ENCODE measurements at regions not wholly inside any gene's neighbourhood (a gene's known extent, or its start where the extent isn't known, plus 50 kb on each side); places are given as distances from the start of the nearest gene placed in this dataset.

GRCh38 chr10:4073912-4074311 is 288.9 kb upstream of the KLF6 start:
- peaks cover 6% of the 10 kb centered on the region; the same call in 1 of the 2 replicates for H3K36me3 Mint-ChIP-seq (ENCODE audit: low read depth)
- H3K27ac Mint-ChIP-seq: peak overlapping the region; percentile 75
- peak; percentile 80 for DNase-seq
- peak overlapping the region; percentile 19; the same call in 1 of the 2 replicates for H3K4me3 Mint-ChIP-seq
- no peaks in the 10 kb centered on the region for H3K27me3 Mint-ChIP-seq (ENCODE audit: insufficient read depth)
- no peaks in the 10 kb centered on the region; the same call in 1 of the 2 replicates for H3K9me3 Mint-ChIP-seq
- TF ChIP-seq, protein P1, sequence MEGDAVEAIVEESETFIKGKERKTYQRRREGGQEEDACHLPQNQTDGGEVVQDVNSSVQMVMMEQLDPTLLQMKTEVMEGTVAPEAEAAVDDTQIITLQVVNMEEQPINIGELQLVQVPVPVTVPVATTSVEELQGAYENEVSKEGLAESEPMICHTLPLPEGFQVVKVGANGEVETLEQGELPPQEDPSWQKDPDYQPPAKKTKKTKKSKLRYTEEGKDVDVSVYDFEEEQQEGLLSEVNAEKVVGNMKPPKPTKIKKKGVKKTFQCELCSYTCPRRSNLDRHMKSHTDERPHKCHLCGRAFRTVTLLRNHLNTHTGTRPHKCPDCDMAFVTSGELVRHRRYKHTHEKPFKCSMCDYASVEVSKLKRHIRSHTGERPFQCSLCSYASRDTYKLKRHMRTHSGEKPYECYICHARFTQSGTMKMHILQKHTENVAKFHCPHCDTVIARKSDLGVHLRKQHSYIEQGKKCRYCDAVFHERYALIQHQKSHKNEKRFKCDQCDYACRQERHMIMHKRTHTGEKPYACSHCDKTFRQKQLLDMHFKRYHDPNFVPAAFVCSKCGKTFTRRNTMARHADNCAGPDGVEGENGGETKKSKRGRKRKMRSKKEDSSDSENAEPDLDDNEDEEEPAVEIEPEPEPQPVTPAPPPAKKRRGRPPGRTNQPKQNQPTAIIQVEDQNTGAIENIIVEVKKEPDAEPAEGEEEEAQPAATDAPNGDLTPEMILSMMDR (IDR thresholded peaks at IDR 0.05): peak; percentile 16; the same call in 1 of the 2 replicates
- H3K4me1 Mint-ChIP-seq (ENCODE audit: low read depth): peaks cover 44% of the 10 kb centered on the region

DNA sequence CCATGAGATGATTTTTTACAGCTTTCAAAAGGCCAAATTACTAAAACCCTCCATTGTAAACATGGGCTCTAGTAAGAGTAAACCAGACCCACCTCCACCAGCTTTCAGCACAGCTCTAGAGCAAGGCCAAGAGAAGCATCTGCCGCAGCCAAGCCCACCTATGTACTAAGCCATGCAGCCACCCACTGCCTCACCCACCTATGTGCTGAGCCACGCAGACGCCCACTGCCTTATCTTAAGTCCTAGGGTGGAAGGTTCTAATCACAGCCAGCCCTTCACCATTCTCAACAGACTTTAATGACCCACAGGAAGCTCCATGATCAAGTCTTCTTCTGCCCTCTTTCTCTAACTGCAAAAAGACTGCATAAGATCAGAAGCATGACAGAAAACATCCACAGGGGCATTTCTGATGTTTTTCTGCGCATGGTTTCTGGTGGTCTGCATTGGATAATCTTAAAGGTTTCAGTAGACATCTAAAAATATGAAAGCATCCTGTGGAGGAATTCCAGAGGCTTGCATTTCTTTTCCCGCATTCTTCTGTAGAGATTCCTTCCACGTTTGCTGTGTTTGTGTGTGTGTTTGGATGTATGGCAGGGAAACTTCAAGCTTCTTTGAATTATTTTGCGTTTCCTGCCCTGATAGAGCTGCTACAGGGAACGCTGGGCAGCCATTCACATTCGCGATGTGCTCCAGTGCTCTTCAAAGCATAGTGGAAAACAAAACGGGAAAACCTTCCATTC is 286.1 kb upstream of the KLF6 start:
- no peaks in the 10 kb centered on the region; the same call in 1 of the 2 replicates for H3K9me3 Mint-ChIP-seq
- no peak overlapping the region for H3K4me3 Mint-ChIP-seq
- no peak for DNase-seq
- H3K27me3 Mint-ChIP-seq (ENCODE audit: insufficient read depth): no peaks in the 10 kb centered on the region
- H3K4me1 Mint-ChIP-seq (ENCODE audit: low read depth): peaks cover 45% of the 10 kb centered on the region
- H3K27ac Mint-ChIP-seq: no peak overlapping the region
- peaks cover 6% of the 10 kb centered on the region; the same call in 1 of the 2 replicates for H3K36me3 Mint-ChIP-seq (ENCODE audit: low read depth)
- TF ChIP-seq, protein P1 (IDR thresholded peaks at IDR 0.05): no peak

GRCh38 chr10:4070184-4070583 is 285.2 kb upstream of the KLF6 start:
- Mint-ChIP-seq H3K4me3 (no peak overlapping the region), H3K4me1 (ENCODE audit: low read depth) (peaks cover 37% of the 10 kb centered on the region), H3K9me3 (no peaks in the 10 kb centered on the region), H3K27me3 (ENCODE audit: insufficient read depth) (no peaks in the 10 kb centered on the region), H3K36me3 (ENCODE audit: low read depth) (no peaks in the 10 kb centered on the region), H3K27ac (no peak overlapping the region)
- DNase-seq: no peak
- TF ChIP-seq, protein P1 (IDR thresholded peaks at IDR 0.05): no peak

- Mint-ChIP-seq H3K36me3 (ENCODE audit: low read depth) (no peaks in the 10 kb centered on the region), H3K4me3 (no peak overlapping the region), H3K9me3 (no peaks in the 10 kb centered on the region), H3K4me1 (ENCODE audit: low read depth) (peaks cover 31% of the 10 kb centered on the region), H3K27me3 (ENCODE audit: insufficient read depth) (no peaks in the 10 kb centered on the region), H3K27ac (no peak overlapping the region)
- TF ChIP-seq, protein P1 (IDR thresholded peaks at IDR 0.05): no peak
- peak; percentile 51 for DNase-seq
Measured at GRCh38 chr10:4069491-4069890, 284.5 kb upstream of the KLF6 start.

DNA sequence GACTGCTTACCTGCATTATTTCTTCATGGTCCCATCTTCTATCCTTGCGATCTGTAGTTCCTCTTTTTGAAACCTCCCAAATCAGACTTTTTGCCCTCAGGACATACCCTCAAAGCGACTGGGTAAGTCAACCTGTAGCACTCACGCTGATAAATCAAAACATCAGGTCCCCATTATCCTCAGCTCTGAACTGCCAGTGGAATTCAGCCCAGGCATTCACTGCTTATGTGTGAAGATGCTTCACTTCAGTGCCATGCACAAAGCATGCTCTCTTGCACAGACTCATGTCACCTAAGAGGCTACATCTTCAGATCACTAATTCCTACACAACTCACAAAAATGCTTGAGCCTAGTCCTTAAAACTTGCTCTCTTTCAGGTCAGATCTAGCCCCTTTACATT is 283.6 kb upstream of the KLF6 start:
- Mint-ChIP-seq H3K27me3 (ENCODE audit: insufficient read depth) (no peaks in the 10 kb centered on the region), H3K4me1 (ENCODE audit: low read depth) (peaks cover 22% of the 10 kb centered on the region)

More for the DNA sequence above, 283.6 kb upstream of the KLF6 start:
- DNase-seq: no peak
- H3K4me3 Mint-ChIP-seq: no peak overlapping the region
- no peaks in the 10 kb centered on the region for H3K9me3 Mint-ChIP-seq
- no peaks in the 10 kb centered on the region for H3K36me3 Mint-ChIP-seq (ENCODE audit: low read depth)
- H3K27ac Mint-ChIP-seq: no peak overlapping the region
- TF ChIP-seq, protein P1 (IDR thresholded peaks at IDR 0.05): no peak

Measured in HFFc6 (cell line).